BE2C (cell line): ENCODE measurements at regions not wholly inside any gene's neighbourhood (a gene's known extent, or its start where the extent isn't known, plus 50 kb on each side); places are given as distances from the start of the nearest gene placed in this dataset.
"Not testable (repeated sequence)": the region's sequence is repeated elsewhere in the genome, so short reads cannot be mapped to it uniquely, and the experiment has no call there.

Experiments used
- DNase-seq: peaks from one replicate; pipeline ENCODE4 v3.0.0-alpha.2; 2020
- H3K27me3 ChIP-seq: fragments of 250-450 bp; sonication (Bioruptor Pico); 2 replicates; pipeline ENCODE4 v1.5.1; 2020; ENCODE audit warnings: mild to moderate bottlenecking
- H3K36me3 ChIP-seq: fragments of 250-450 bp; sonication (Bioruptor Pico); 2 replicates; pipeline ENCODE4 v1.5.1; 2020; ENCODE audit warnings: mild to moderate bottlenecking
- H3K4me1 ChIP-seq: fragments of 250-450 bp; sonication (Bioruptor Pico); 2 replicates; pipeline ENCODE4 v1.5.1; 2020
- H3K4me3 ChIP-seq: 2 replicates; pipeline ENCODE4 v1.5.1; 2011; ENCODE audit warnings: low read depth, low read length
- H3K9me3 ChIP-seq: fragments of 250-450 bp; sonication (Bioruptor Pico); 2 replicates; pipeline ENCODE4 v1.5.1; 2020
- CTCF ChIP-seq: IDR thresholded peaks from 2 replicates; pipeline ENCODE4 v1.5.1; 2012; ENCODE audit warnings: mild to moderate bottlenecking, low read depth, low read length

- Histone ChIP-seq H3K9me3 (no peaks in the 10 kb centered on the region), H3K27me3 (no peaks in the 10 kb centered on the region), H3K4me3 (no peak overlapping the region), H3K36me3 (no peaks in the 10 kb centered on the region), H3K4me1 (no peaks in the 10 kb centered on the region)
- DNase-seq, result peak; percentile 59
- TF ChIP-seq CTCF, result peak; percentile 82
Measured at GRCh38 chrX:109890910-109891502, 111.9 kb upstream of the TMEM164 start.

GRCh38 chrX:109896024-109896423 is 106.9 kb upstream of the TMEM164 start:
- H3K4me3 ChIP-seq, DNase-seq: not testable (repeated sequence)

GRCh38 chrX:109902665-109903064 is 100.2 kb upstream of the TMEM164 start:
- Histone ChIP-seq H3K36me3 (no peaks in the 10 kb centered on the region), H3K9me3 (no peaks in the 10 kb centered on the region), H3K27me3 (no peaks in the 10 kb centered on the region), H3K4me1 (no peaks in the 10 kb centered on the region), H3K4me3 (no peak overlapping the region)
- no peak for DNase-seq
- TF ChIP-seq CTCF, result no peak

More at GRCh38 chrX:109896024-109896423, 106.9 kb upstream of the TMEM164 start:
- H3K9me3 ChIP-seq, H3K27me3 ChIP-seq, H3K36me3 ChIP-seq, H3K4me1 ChIP-seq: not testable (repeated sequence)

GRCh38 chrX:109911046-109911445 is 91.9 kb upstream of the TMEM164 start:
- TF ChIP-seq CTCF, result peak; percentile 50
- Histone ChIP-seq H3K36me3 (no peaks in the 10 kb centered on the region), H3K4me1 (no peaks in the 10 kb centered on the region), H3K27me3 (no peaks in the 10 kb centered on the region), H3K4me3 (no peak overlapping the region), H3K9me3 (no peaks in the 10 kb centered on the region)
- DNase-seq, result no peak

GRCh38 chrX:109912993-109913392 is 89.9 kb upstream of the TMEM164 start:
- not testable (repeated sequence) for H3K4me1 ChIP-seq, H3K36me3 ChIP-seq, DNase-seq, H3K9me3 ChIP-seq, H3K4me3 ChIP-seq, H3K27me3 ChIP-seq

GRCh38 chrX:109914114-109914849 is 88.6 kb upstream of the TMEM164 start:
- no peak for TF ChIP-seq CTCF
- no peaks in the 10 kb centered on the region for H3K4me1 ChIP-seq
- no peaks in the 10 kb centered on the region for H3K36me3 ChIP-seq
- no peaks in the 10 kb centered on the region for H3K9me3 ChIP-seq
- H3K27me3 ChIP-seq, result no peaks in the 10 kb centered on the region
- no peak overlapping the region for H3K4me3 ChIP-seq
- DNase-seq, result no peak

- Histone ChIP-seq H3K4me3 (no peak overlapping the region), H3K9me3 (no peaks in the 10 kb centered on the region), H3K27me3 (no peaks in the 10 kb centered on the region), H3K4me1 (no peaks in the 10 kb centered on the region), H3K36me3 (no peaks in the 10 kb centered on the region)
- no peak for TF ChIP-seq CTCF
- DNase-seq, result no peak
Measured at GRCh38 chrX:109918753-109919152, 84.2 kb upstream of the TMEM164 start.
